ENCODE measurements at regions not wholly inside any gene's neighbourhood (a gene's known extent, or its start where the extent isn't known, plus 50 kb on each side); places are given as distances from the start of the nearest gene placed in this dataset.

DNA sequence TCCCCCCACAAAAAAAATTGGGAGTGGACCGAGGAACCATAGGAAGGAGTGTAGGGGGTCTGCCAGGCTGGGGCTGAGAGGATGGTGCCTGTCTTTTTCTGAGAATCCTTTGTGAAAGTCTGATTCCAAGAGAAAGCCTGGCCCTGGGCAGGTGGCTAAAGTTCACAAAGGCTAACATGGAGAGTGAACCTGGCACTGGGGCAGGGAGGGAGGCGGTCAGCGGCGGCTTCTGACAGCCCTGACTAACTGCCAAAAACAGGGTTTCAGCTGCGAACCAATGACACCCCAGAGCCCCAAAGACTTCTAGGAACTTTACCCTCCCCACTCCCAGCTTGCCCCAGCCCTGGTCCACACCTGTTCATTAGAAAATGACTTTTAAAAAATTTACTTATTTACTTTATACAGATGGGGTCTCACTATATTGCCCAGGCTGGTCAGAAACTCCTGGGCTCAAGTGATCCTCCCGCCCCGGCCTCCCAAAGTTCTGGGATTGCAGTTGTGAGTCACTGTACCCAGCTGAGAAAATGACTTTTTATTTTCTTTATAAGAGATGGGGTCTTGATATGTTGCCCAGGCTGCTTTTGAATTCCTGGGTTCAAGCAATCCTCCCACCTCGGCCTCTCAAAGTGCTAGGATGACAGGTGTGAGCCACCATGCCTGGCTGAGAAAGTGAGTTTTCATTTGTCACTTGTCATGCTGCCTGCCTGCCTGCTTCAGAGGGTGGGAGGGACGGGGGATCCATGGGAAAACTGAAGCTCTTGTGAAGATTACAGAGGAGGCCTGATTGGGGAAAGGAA lies 61.0 kb upstream of the DUSP5 start:
- no peaks in the 10 kb centered on the region for H3K27me3 ChIP-seq (replicated peaks in 2 of 5; ENCODE audit: control insufficient read depth in 4 of 5, insufficient read depth in 5 of 5, low read length in 4 of 5)
- H3K4me1 ChIP-seq (ENCODE audit: control extremely low read depth in 1 of 4, control insufficient read depth in 4 of 4, insufficient read depth in 4 of 4, low read length in 3 of 4): peaks cover 0 to 3% (median 1%) of the 10 kb centered on the region in 4 experiments
- CTCF ChIA-PET: interaction anchor here (1.3 kb wide), 1 partner anchor 13 kb away, joined by 4 read pairs; no protein-coding TSS in a partner anchor
- H3K4me3 ChIP-seq (ENCODE audit: control insufficient read depth in 1 of 7, extremely low read depth in 1 of 7, insufficient read depth in 4 of 7, low read depth in 2 of 7, low read length in 6 of 7): no peak overlapping the region
- POLR2A ChIA-PET: no interaction called here
- no peaks in the 10 kb centered on the region for H3K9me3 ChIP-seq (ENCODE audit: control extremely low read depth in 1 of 5, control insufficient read depth in 4 of 5, insufficient read depth in 2 of 5, low read depth in 1 of 5, low read length in 4 of 5)
- no peaks in the 10 kb centered on the region for H3K36me3 ChIP-seq (ENCODE audit: control insufficient read depth in 4 of 4, insufficient read depth in 4 of 4, low read length in 3 of 4)
- no peak for DNase-seq
- WGBS (ENCODE audit: insufficient coverage): 100% methylated on average over 6 of the region's 9 CpGs
- H3K27ac ChIP-seq (ENCODE audit: insufficient read depth in 1 of 2, low read depth in 1 of 2, low read length in 2 of 2, poor library complexity in 1 of 2, severe bottlenecking in 2 of 2): no peak overlapping the region

DNA sequence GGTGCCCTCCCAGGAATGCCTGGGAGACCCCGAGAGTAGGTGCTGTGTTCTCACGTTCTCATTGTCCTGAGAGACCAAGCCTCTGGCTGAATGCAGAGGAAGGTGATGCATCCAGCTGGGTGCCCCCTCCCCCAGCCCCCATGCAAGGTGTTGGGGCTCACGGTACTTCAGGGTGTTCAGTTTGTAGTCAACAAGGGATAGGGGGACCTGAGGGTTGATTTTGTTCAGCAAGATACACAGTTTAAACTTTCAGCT lies 60.4 kb upstream of the DUSP5 start:
- Histone ChIP-seq H3K27ac (ENCODE audit: insufficient read depth in 1 of 2, low read depth in 1 of 2, low read length in 2 of 2, poor library complexity in 1 of 2, severe bottlenecking in 2 of 2) (no peak overlapping the region), H3K4me3 (ENCODE audit: control insufficient read depth in 1 of 7, extremely low read depth in 1 of 7, insufficient read depth in 4 of 7, low read depth in 2 of 7, low read length in 6 of 7) (no peak overlapping the region), H3K27me3 (replicated peaks in 2 of 5; ENCODE audit: control insufficient read depth in 4 of 5, insufficient read depth in 5 of 5, low read length in 4 of 5) (no peaks in the 10 kb centered on the region), H3K9me3 (ENCODE audit: control extremely low read depth in 1 of 5, control insufficient read depth in 4 of 5, insufficient read depth in 2 of 5, low read depth in 1 of 5, low read length in 4 of 5) (no peaks in the 10 kb centered on the region), H3K4me1 (ENCODE audit: control extremely low read depth in 1 of 4, control insufficient read depth in 4 of 4, insufficient read depth in 4 of 4, low read length in 3 of 4) (peaks cover 0 to under 1% (median 0%) of the 10 kb centered on the region in 4 experiments), H3K36me3 (ENCODE audit: control insufficient read depth in 4 of 4, insufficient read depth in 4 of 4, low read length in 3 of 4) (no peaks in the 10 kb centered on the region)
- ChIA-PET CTCF (interaction anchor here (1.3 kb wide), 1 partner anchor 13 kb away, joined by 4 read pairs; no protein-coding TSS in a partner anchor), POLR2A (no interaction called here)
- 93% methylated on average over 3 of the region's 3 CpGs for WGBS (ENCODE audit: insufficient coverage)
- no peak for DNase-seq

GRCh38 chr10:110437761-110438341 lies 59.9 kb upstream of the DUSP5 start:
- Histone ChIP-seq H3K27me3 (replicated peaks in 2 of 5; ENCODE audit: control insufficient read depth in 4 of 5, insufficient read depth in 5 of 5, low read length in 4 of 5) (no peaks in the 10 kb centered on the region), H3K36me3 (ENCODE audit: control insufficient read depth in 4 of 4, insufficient read depth in 4 of 4, low read length in 3 of 4) (no peaks in the 10 kb centered on the region), H3K27ac (ENCODE audit: insufficient read depth in 1 of 2, low read depth in 1 of 2, low read length in 2 of 2, poor library complexity in 1 of 2, severe bottlenecking in 2 of 2) (no peak overlapping the region), H3K4me1 (ENCODE audit: control extremely low read depth in 1 of 4, control insufficient read depth in 4 of 4, insufficient read depth in 4 of 4, low read length in 3 of 4) (no peaks in the 10 kb centered on the region), H3K9me3 (ENCODE audit: control extremely low read depth in 1 of 5, control insufficient read depth in 4 of 5, insufficient read depth in 2 of 5, low read depth in 1 of 5, low read length in 4 of 5) (no peaks in the 10 kb centered on the region), H3K4me3 (ENCODE audit: control insufficient read depth in 1 of 7, extremely low read depth in 1 of 7, insufficient read depth in 4 of 7, low read depth in 2 of 7, low read length in 6 of 7) (no peak overlapping the region)
- ChIA-PET CTCF (no interaction called here), POLR2A (no interaction called here)
- 99% methylated on average over 11 of the region's 11 CpGs for WGBS (ENCODE audit: insufficient coverage)
- no peak for DNase-seq

- Histone ChIP-seq H3K9me3 (ENCODE audit: control extremely low read depth in 1 of 5, control insufficient read depth in 4 of 5, insufficient read depth in 2 of 5, low read depth in 1 of 5, low read length in 4 of 5) (no peaks in the 10 kb centered on the region), H3K27me3 (replicated peaks in 2 of 5; ENCODE audit: control insufficient read depth in 4 of 5, insufficient read depth in 5 of 5, low read length in 4 of 5) (no peaks in the 10 kb centered on the region), H3K36me3 (ENCODE audit: control insufficient read depth in 4 of 4, insufficient read depth in 4 of 4, low read length in 3 of 4) (no peaks in the 10 kb centered on the region), H3K4me1 (ENCODE audit: control extremely low read depth in 1 of 4, control insufficient read depth in 4 of 4, insufficient read depth in 4 of 4, low read length in 3 of 4) (peaks cover 0 to 12% (median 3%) of the 10 kb centered on the region in 4 experiments), H3K27ac (ENCODE audit: insufficient read depth in 1 of 2, low read depth in 1 of 2, low read length in 2 of 2, poor library complexity in 1 of 2, severe bottlenecking in 2 of 2) (no peak overlapping the region), H3K4me3 (ENCODE audit: control insufficient read depth in 1 of 7, extremely low read depth in 1 of 7, insufficient read depth in 4 of 7, low read depth in 2 of 7, low read length in 6 of 7) (no peak overlapping the region)
- ChIA-PET CTCF (interaction anchor here (1.5 to 2.0 kb wide), 2 partner anchors 13 kb away, joined by 5 read pairs; no protein-coding TSS in a partner anchor), POLR2A (no interaction called here)
- WGBS (ENCODE audit: insufficient coverage): 100% methylated on average over 2 of the region's 4 CpGs
- no peak for DNase-seq
Observed at GRCh38 chr10:110442746-110443145, 55.0 kb upstream of the DUSP5 start.

DNA sequence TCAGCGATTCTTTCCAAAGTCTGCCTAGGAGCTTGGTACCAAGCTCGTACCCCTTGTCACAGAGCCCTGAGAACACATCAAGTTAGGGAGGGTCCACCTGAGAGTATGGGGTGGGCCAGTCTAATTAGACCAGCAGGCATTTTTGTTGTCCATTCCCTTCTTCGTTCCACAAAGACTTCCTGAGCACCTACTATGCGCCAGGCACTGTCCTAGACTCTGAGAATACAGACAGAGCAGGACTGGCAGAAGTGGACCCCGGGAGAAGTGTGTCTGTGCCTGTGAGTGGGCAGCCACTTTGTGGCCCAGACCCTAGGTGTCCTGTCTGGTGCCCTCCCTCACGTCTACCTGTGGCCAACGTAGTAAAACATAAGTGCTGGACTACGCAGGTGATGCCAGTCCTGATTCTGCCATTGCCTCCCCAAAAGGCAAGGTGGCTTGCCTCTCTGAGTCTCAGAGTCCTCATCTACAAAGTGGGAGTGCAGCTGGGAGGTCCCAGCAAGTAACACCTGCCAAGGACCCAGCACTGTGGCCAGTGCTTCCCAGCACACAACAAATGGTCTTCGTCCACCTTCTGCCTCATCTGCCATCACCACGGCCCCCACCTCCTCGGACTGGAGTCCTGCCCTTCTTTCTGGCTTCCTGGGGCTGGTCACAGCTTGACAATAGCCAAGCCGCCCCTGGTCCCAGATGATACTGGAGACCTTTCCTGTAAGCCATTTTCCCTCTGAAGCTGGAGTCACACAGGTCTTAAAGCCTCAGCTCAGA lies 54.3 kb upstream of the DUSP5 start:
- WGBS (ENCODE audit: insufficient coverage): 96% methylated on average over 11 of the region's 12 CpGs
- CTCF ChIA-PET: interaction anchor here (1.4 to 2.0 kb wide), 4 partner anchors 11 to 27 kb away, joined by 4 to 5 read pairs (median 4); no protein-coding TSS in a partner anchor
- DNase-seq: no peak

GRCh38 chr10:110444004-110444337 lies 53.7 kb upstream of the DUSP5 start:
- Histone ChIP-seq H3K27me3 (replicated peaks in 2 of 5; ENCODE audit: control insufficient read depth in 4 of 5, insufficient read depth in 5 of 5, low read length in 4 of 5) (no peaks in the 10 kb centered on the region), H3K27ac (ENCODE audit: insufficient read depth in 1 of 2, low read depth in 1 of 2, low read length in 2 of 2, poor library complexity in 1 of 2, severe bottlenecking in 2 of 2) (no peak overlapping the region), H3K36me3 (ENCODE audit: control insufficient read depth in 4 of 4, insufficient read depth in 4 of 4, low read length in 3 of 4) (no peaks in the 10 kb centered on the region), H3K4me1 (ENCODE audit: control extremely low read depth in 1 of 4, control insufficient read depth in 4 of 4, insufficient read depth in 4 of 4, low read length in 3 of 4) (peaks cover 0 to 23% (median 3%) of the 10 kb centered on the region in 4 experiments), H3K9me3 (ENCODE audit: control extremely low read depth in 1 of 5, control insufficient read depth in 4 of 5, insufficient read depth in 2 of 5, low read depth in 1 of 5, low read length in 4 of 5) (no peaks in the 10 kb centered on the region), H3K4me3 (ENCODE audit: control insufficient read depth in 1 of 7, extremely low read depth in 1 of 7, insufficient read depth in 4 of 7, low read depth in 2 of 7, low read length in 6 of 7) (no peak overlapping the region)
- CTCF ChIA-PET: interaction anchor here (1.4 to 2.0 kb wide), 4 partner anchors 12 to 27 kb away, joined by 4 to 5 read pairs (median 4); no protein-coding TSS in a partner anchor
- POLR2A ChIA-PET: no interaction called here
- no peak for DNase-seq

More for the DNA sequence above, 54.3 kb upstream of the DUSP5 start:
- H3K4me1 ChIP-seq (ENCODE audit: control extremely low read depth in 1 of 4, control insufficient read depth in 4 of 4, insufficient read depth in 4 of 4, low read length in 3 of 4): peaks cover 0 to 19% (median 3%) of the 10 kb centered on the region in 4 experiments
- H3K9me3 ChIP-seq (ENCODE audit: control extremely low read depth in 1 of 5, control insufficient read depth in 4 of 5, insufficient read depth in 2 of 5, low read depth in 1 of 5, low read length in 4 of 5): no peaks in the 10 kb centered on the region
- no peak overlapping the region for H3K4me3 ChIP-seq (ENCODE audit: control insufficient read depth in 1 of 7, extremely low read depth in 1 of 7, insufficient read depth in 4 of 7, low read depth in 2 of 7, low read length in 6 of 7)
- no peaks in the 10 kb centered on the region for H3K36me3 ChIP-seq (ENCODE audit: control insufficient read depth in 4 of 4, insufficient read depth in 4 of 4, low read length in 3 of 4)
- no peaks in the 10 kb centered on the region for H3K27me3 ChIP-seq (replicated peaks in 2 of 5; ENCODE audit: control insufficient read depth in 4 of 5, insufficient read depth in 5 of 5, low read length in 4 of 5)
- H3K27ac ChIP-seq (ENCODE audit: insufficient read depth in 1 of 2, low read depth in 1 of 2, low read length in 2 of 2, poor library complexity in 1 of 2, severe bottlenecking in 2 of 2): no peak overlapping the region
- POLR2A ChIA-PET: no interaction called here

DNA sequence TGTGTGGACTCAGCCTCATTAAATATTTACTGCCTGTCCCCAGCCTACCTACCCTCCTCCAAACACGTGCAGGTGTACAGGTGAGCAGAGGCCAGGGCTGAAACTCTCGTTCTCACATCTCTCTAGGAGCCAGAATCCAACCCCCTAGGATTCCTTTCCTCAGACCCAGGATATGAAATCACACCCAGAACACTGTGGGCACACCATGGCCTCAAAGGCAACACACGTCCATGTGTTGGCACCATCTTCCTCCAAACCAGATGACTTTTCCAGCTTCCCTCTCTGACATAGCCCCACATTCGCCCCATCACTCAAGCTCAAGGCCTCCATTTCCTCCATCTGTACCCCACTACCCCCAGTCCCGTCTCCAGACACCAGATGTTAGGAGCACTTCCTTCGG lies 51.8 kb upstream of the DUSP5 start:
- WGBS (ENCODE audit: insufficient coverage): 95% methylated on average over 5 of the region's 6 CpGs
- DNase-seq: no peak
- Histone ChIP-seq H3K4me1 (ENCODE audit: control extremely low read depth in 1 of 4, control insufficient read depth in 4 of 4, insufficient read depth in 4 of 4, low read length in 3 of 4) (peaks cover 0 to 25% (median 3%) of the 10 kb centered on the region in 4 experiments), H3K27ac (ENCODE audit: insufficient read depth in 1 of 2, low read depth in 1 of 2, low read length in 2 of 2, poor library complexity in 1 of 2, severe bottlenecking in 2 of 2) (no peak overlapping the region), H3K9me3 (ENCODE audit: control extremely low read depth in 1 of 5, control insufficient read depth in 4 of 5, insufficient read depth in 2 of 5, low read depth in 1 of 5, low read length in 4 of 5) (no peaks in the 10 kb centered on the region), H3K27me3 (replicated peaks in 2 of 5; ENCODE audit: control insufficient read depth in 4 of 5, insufficient read depth in 5 of 5, low read length in 4 of 5) (no peaks in the 10 kb centered on the region), H3K36me3 (ENCODE audit: control insufficient read depth in 4 of 4, insufficient read depth in 4 of 4, low read length in 3 of 4) (no peaks in the 10 kb centered on the region), H3K4me3 (ENCODE audit: control insufficient read depth in 1 of 7, extremely low read depth in 1 of 7, insufficient read depth in 4 of 7, low read depth in 2 of 7, low read length in 6 of 7) (no peak overlapping the region)
- ChIA-PET POLR2A (no interaction called here), CTCF (interaction anchor here (1.3 to 1.7 kb wide), 3 partner anchors 23 to 50 kb away, joined by 3 to 4 read pairs (median 3); no protein-coding TSS in a partner anchor)

All from common myeloid progenitor, CD34-positive (primary cell).